HepG2 (cell line): ENCODE measurements at regions not wholly inside any gene's neighbourhood (a gene's known extent, or its start where the extent isn't known, plus 50 kb on each side); places are given as distances from the start of the nearest gene placed in this dataset.

Experiments
- ATAC-seq: fragments of 200-7000 bp; cut with Tn5 transposase; 3 replicates; pipeline ENCODE4 v1.9.1; 2020; ENCODE audit warnings: mild to moderate bottlenecking, moderate library complexity
- BruUV-seq: library from RNA; stranded (reverse); fragments of 400-500 nt; replicated peaks from 2 replicates; lab custom pipeline; 2021; lab: Mats Ljungman, UMichigan
- CTCF ChIA-PET: fragments of 300-600 bp; formaldehyde crosslinking; extraction: SDS; loops from one replicate; lab custom pipeline; 2021; ENCODE audit warnings: low total read pairs, inconsistent platforms, low intra/inter-chr PET ratio; lab: Yijun Ruan, JAX
- POLR2A ChIA-PET: fragments of 350-600 bp; sonication (Branson Sonifier 250); formaldehyde crosslinking; loops from one replicate; lab custom pipeline; 2020; ENCODE audit warnings: antibody characterized with exemption, inconsistent platforms; lab: Yijun Ruan, JAX
- DNase-seq: peaks from one replicate; pipeline ENCODE4 v3.0.0-alpha.2; 2015; ENCODE audit warnings: low spot score
- FAIRE-seq: peaks from 3 replicates; lab custom pipeline; 2011; peaks lifted over from hg19 to GRCh38; lab: Jason Lieb, UNC
- H2AFZ ChIP-seq: one replicate; pipeline ENCODE4 v1.6.1; 2011; ENCODE audit warnings: low read length, inconsistent platforms
- H3K27ac ChIP-seq: fragments of 300-600 bp; 3 replicates; pipeline ENCODE4 v1.8.0; 2011; ENCODE audit warnings: mixed run types, mild to moderate bottlenecking, mixed read lengths, low read length, inconsistent platforms; ENCODE audit not compliant: insufficient read depth; ENCODE audit errors: extremely low read length
- H3K27me3 ChIP-seq, 2 experiments: fragments of 200-600 bp in 1 of 2; 2 replicates in 1 of 2; 3 replicates in 1 of 2; pipeline versions ENCODE4 v1.6.0 to v1.8.0; 2011; ENCODE audit warnings: low read length in 2 of 2, mild to moderate bottlenecking in 2 of 2, moderate library complexity in 2 of 2, inconsistent platforms in 1 of 2; ENCODE audit not compliant: insufficient read depth in 2 of 2, control insufficient read depth in 1 of 2
- H3K36me3 ChIP-seq, 2 experiments: fragments of 200-600 bp in 1 of 2; replicated peaks in 1 of 2; 2 replicates in 1 of 2; 3 replicates in 1 of 2; pipeline versions ENCODE4 v1.5.1 to v1.8.0; 2011; ENCODE audit warnings: low read length in 2 of 2, inconsistent platforms in 1 of 2; ENCODE audit not compliant: insufficient read depth in 2 of 2, control insufficient read depth in 1 of 2
- H3K4me1 ChIP-seq: 2 replicates; pipeline ENCODE4 v1.5.1; 2012; ENCODE audit warnings: low read length, inconsistent platforms; ENCODE audit not compliant: insufficient read depth
- H3K4me2 ChIP-seq: 2 replicates; pipeline ENCODE4 v1.6.0; 2011; ENCODE audit warnings: low read depth, low read length, inconsistent platforms
- H3K4me3 ChIP-seq, 3 experiments: fragments of 200-600 bp in 1 of 3; sonication (generic), shearing (Covaris generic) in 1 of 3; replicated peaks in 1 of 3; 2 replicates each; pipeline ENCODE4 v1.5.1; 2011 to 2016; ENCODE audit warnings: low read length in 3 of 3, inconsistent platforms in 2 of 3, low read depth in 2 of 3, mild to moderate bottlenecking in 2 of 3, control low read depth in 1 of 3, mixed read lengths in 1 of 3; ENCODE audit not compliant: insufficient read depth in 1 of 3
- H3K79me2 ChIP-seq: one replicate; pipeline ENCODE4 v1.6.1; 2011; ENCODE audit warnings: low read length, inconsistent platforms; ENCODE audit not compliant: insufficient read depth
- H3K9ac ChIP-seq: 2 replicates; pipeline ENCODE4 v1.6.0; 2011; ENCODE audit warnings: mild to moderate bottlenecking, low read depth, low read length, inconsistent platforms; ENCODE audit not compliant: insufficient read depth
- H3K9me3 ChIP-seq: 2 replicates; pipeline ENCODE4 v1.5.1; 2012; ENCODE audit warnings: mild to moderate bottlenecking, low read length
- H4K20me1 ChIP-seq: 2 replicates; pipeline ENCODE4 v1.6.0; 2011; ENCODE audit warnings: inconsistent platforms, mild to moderate bottlenecking, low read length, moderate library complexity; ENCODE audit not compliant: insufficient read depth
- DMAP1 ChIP-seq: IDR thresholded peaks from 2 replicates; pipeline ENCODE4 v1.6.1; 2016
- EEA1 ChIP-seq: sonication (generic); formaldehyde crosslinking; IDR thresholded peaks from 2 replicates; pipeline ENCODE4 v1.5.1; 2020; ENCODE audit warnings: mild to moderate bottlenecking, missing genetic modification reagents, borderline replicate concordance
- HNRNPUL1 ChIP-seq: fragments of 200-400 bp; formaldehyde crosslinking; IDR thresholded peaks from 2 replicates; pipeline ENCODE4 v1.6.1; 2017; ENCODE audit warnings: low read depth, mild to moderate bottlenecking, low read length, moderate library complexity
- HOXA5 ChIP-seq: sonication (generic); formaldehyde crosslinking; IDR thresholded peaks from 2 replicates; pipeline ENCODE4 v1.4.0; 2020; ENCODE audit warnings: missing genetic modification reagents
- KDM2A ChIP-seq: sonication (generic); formaldehyde crosslinking; IDR thresholded peaks from 2 replicates; pipeline ENCODE4 v1.4.0; 2020; ENCODE audit warnings: low read depth, missing genetic modification reagents, borderline replicate concordance
- KLF11 ChIP-seq: IDR thresholded peaks from 2 replicates; pipeline ENCODE4 v1.6.1; 2016; ENCODE audit warnings: missing compliant biosample characterization
- ZMYM4 ChIP-seq: sonication (generic); formaldehyde crosslinking; IDR thresholded peaks from 2 replicates; pipeline ENCODE4 v1.8.1; 2023; ENCODE audit warnings: mild to moderate bottlenecking, missing genetic modification reagents
- ZNF337 ChIP-seq: sonication (generic); formaldehyde crosslinking; IDR thresholded peaks from 2 replicates; pipeline ENCODE4 v1.5.1; 2020; ENCODE audit warnings: missing genetic modification reagents, low read depth, mild to moderate bottlenecking, borderline replicate concordance
- ZNF547 ChIP-seq: sonication (generic); formaldehyde crosslinking; IDR thresholded peaks from 2 replicates; pipeline ENCODE4 v1.5.1; 2020; ENCODE audit warnings: mild to moderate bottlenecking, missing genetic modification reagents
- ZNF775 ChIP-seq: sonication (generic); formaldehyde crosslinking; IDR thresholded peaks from 2 replicates; pipeline ENCODE4 v1.4.0; 2020; ENCODE audit warnings: missing genetic modification reagents, mild to moderate bottlenecking, moderate library complexity, borderline replicate concordance
- ZNF816 ChIP-seq: sonication (generic); formaldehyde crosslinking; IDR thresholded peaks from 2 replicates; pipeline ENCODE4 v1.8.0; 2022; ENCODE audit warnings: missing genetic modification reagents, mild to moderate bottlenecking, borderline replicate concordance
- WGBS: methylation state at CpG from one replicate; pipeline ENCODE4 v1.1.6; 2017; ENCODE audit warnings: low lambda C conversion rate; 5-methylcytosine and 5-hydroxymethylcytosine counted together
- in situ Hi-C: cut with HindIII; loops from 2 replicates; pipeline ENCODE4 v1.10.0; 2017; ENCODE audit warnings: low pct_unique_long_range_greater_than_20kb; ENCODE audit not compliant: extremely low pct_ligation_motif_present
- intact Hi-C: fragments of 100-400 bp; cut with micrococcal nuclease; formaldehyde crosslinking; loops from one replicate; pipeline ENCODE4 v1.10.0; 2022; ENCODE audit not compliant: unreplicated experiment
- TF ChIP-seq, protein P1 (sequence below): IDR thresholded peaks from 2 replicates; pipeline ENCODE4 v1.6.1; 2016; ENCODE audit warnings: control low read depth
- TF ChIP-seq, protein P2 (sequence below): sonication (generic); formaldehyde crosslinking; IDR thresholded peaks from 2 replicates; pipeline ENCODE4 v1.8.0; 2022; ENCODE audit warnings: missing genetic modification reagents, mild to moderate bottlenecking, moderate library complexity, borderline replicate concordance
- TF ChIP-seq, protein P3 (sequence below): sonication (generic); formaldehyde crosslinking; conservative IDR thresholded peaks from 2 replicates; pipeline ENCODE4 v1.4.0; 2020; ENCODE audit warnings: missing genetic modification reagents
- TF ChIP-seq, protein P4 (sequence below): sonication (generic); formaldehyde crosslinking; IDR thresholded peaks from 2 replicates; pipeline ENCODE4 v1.4.0; 2020; ENCODE audit warnings: mild to moderate bottlenecking, missing genetic modification reagents
- TF ChIP-seq, protein P5 (sequence below): sonication (generic); formaldehyde crosslinking; IDR thresholded peaks from 2 replicates; pipeline ENCODE4 v1.4.0; 2020; ENCODE audit warnings: missing genetic modification reagents

DNA sequence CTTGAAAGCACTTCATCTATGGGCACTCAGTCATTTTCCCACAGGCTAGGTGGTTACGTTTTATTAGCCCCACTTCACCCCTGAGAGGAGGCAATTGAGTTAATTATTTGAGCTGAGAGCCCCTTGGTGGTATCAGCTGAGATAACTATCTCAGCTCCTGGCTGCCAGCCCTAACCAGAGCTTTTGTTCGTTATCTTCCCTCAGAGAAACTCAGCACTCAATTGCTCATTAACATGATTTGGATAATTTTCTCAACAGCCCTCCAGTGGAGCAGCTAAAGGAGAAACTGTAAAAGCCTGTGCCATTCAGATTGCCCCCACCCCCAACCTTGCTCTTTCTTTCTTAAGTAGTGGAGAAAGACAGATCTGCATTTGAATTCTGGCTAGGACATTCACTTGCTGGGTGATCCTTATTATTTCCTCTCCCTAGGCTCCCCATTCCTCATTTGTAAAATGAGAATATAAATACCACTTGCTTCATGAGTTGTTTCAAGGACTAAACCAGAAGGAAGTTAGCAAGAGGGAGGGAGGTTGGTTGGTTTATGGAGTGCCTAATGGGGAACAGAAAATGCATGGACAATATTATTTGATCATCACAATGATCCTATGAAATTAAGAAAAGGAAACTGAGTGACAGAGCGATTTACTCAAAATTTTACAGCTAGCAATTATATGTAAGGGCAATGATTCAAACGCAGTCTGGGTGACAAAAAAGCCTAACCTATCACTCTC lies 218.7 kb upstream of the FGGY start:
- Histone ChIP-seq H3K9ac (no peak overlapping the region), H3K27me3 (peaks cover 0 to 5% of the 10 kb centered on the region in 2 experiments; a peak in 1 of 5 replicates), H3K36me3 (no peaks in the 10 kb centered on the region), H3K4me1 (peaks cover 48% of the 10 kb centered on the region), H3K4me3 (no peak overlapping the region), H3K27ac (no peak overlapping the region), H3K4me2 (no peak overlapping the region), H3K79me2 (no peaks in the 10 kb centered on the region), H4K20me1 (no peaks in the 10 kb centered on the region), H2AFZ (no peak overlapping the region), H3K9me3 (no peaks in the 10 kb centered on the region)
- ChIA-PET POLR2A (no interaction called here), CTCF (no interaction called here)
- WGBS = 26% methylated on average over 4 of the region's 4 CpGs
- intact Hi-C loops (loop anchor here (10.0 kb wide), 1 partner anchor 217 kb away; the partner anchor contains the start of gene FGGY), in situ Hi-C loops (no loop called here)
- BruUV-seq = no TSS peak
- ATAC-seq (no peak), DNase-seq (no peak), FAIRE-seq (no peak)
- no peak for TF ChIP-seq KDM2A (CRISPR knock-in tag)
- no peak for TF ChIP-seq ZMYM4 (CRISPR knock-in tag)
- TF ChIP-seq ZNF775 (CRISPR knock-in tag) = no peak
- TF ChIP-seq, protein P1, sequence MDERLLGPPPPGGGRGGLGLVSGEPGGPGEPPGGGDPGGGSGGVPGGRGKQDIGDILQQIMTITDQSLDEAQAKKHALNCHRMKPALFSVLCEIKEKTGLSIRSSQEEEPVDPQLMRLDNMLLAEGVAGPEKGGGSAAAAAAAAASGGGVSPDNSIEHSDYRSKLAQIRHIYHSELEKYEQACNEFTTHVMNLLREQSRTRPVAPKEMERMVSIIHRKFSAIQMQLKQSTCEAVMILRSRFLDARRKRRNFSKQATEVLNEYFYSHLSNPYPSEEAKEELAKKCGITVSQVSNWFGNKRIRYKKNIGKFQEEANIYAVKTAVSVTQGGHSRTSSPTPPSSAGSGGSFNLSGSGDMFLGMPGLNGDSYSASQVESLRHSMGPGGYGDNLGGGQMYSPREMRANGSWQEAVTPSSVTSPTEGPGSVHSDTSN (CRISPR knock-in tag) = no peak
- TF ChIP-seq, protein P2, sequence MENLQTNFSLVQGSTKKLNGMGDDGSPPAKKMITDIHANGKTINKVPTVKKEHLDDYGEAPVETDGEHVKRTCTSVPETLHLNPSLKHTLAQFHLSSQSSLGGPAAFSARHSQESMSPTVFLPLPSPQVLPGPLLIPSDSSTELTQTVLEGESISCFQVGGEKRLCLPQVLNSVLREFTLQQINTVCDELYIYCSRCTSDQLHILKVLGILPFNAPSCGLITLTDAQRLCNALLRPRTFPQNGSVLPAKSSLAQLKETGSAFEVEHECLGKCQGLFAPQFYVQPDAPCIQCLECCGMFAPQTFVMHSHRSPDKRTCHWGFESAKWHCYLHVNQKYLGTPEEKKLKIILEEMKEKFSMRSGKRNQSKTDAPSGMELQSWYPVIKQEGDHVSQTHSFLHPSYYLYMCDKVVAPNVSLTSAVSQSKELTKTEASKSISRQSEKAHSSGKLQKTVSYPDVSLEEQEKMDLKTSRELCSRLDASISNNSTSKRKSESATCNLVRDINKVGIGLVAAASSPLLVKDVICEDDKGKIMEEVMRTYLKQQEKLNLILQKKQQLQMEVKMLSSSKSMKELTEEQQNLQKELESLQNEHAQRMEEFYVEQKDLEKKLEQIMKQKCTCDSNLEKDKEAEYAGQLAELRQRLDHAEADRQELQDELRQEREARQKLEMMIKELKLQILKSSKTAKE = no peak
- TF ChIP-seq, protein P3, sequence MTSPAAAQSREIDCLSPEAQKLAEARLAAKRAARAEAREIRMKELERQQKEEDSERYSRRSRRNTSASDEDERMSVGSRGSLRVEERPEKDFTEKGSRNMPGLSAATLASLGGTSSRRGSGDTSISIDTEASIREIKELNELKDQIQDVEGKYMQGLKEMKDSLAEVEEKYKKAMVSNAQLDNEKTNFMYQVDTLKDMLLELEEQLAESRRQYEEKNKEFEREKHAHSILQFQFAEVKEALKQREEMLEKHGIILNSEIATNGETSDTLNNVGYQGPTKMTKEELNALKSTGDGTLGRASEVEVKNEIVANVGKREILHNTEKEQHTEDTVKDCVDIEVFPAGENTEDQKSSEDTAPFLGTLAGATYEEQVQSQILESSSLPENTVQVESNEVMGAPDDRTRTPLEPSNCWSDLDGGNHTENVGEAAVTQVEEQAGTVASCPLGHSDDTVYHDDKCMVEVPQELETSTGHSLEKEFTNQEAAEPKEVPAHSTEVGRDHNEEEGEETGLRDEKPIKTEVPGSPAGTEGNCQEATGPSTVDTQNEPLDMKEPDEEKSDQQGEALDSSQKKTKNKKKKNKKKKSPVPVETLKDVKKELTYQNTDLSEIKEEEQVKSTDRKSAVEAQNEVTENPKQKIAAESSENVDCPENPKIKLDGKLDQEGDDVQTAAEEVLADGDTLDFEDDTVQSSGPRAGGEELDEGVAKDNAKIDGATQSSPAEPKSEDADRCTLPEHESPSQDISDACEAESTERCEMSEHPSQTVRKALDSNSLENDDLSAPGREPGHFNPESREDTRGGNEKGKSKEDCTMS (CRISPR knock-in tag) = no peak
- no peak for TF ChIP-seq ZNF337 (CRISPR knock-in tag)
- TF ChIP-seq, protein P4, sequence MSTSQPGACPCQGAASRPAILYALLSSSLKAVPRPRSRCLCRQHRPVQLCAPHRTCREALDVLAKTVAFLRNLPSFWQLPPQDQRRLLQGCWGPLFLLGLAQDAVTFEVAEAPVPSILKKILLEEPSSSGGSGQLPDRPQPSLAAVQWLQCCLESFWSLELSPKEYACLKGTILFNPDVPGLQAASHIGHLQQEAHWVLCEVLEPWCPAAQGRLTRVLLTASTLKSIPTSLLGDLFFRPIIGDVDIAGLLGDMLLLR = no peak
- TF ChIP-seq KLF11 (CRISPR knock-in tag) = no peak
- TF ChIP-seq, protein P5, sequence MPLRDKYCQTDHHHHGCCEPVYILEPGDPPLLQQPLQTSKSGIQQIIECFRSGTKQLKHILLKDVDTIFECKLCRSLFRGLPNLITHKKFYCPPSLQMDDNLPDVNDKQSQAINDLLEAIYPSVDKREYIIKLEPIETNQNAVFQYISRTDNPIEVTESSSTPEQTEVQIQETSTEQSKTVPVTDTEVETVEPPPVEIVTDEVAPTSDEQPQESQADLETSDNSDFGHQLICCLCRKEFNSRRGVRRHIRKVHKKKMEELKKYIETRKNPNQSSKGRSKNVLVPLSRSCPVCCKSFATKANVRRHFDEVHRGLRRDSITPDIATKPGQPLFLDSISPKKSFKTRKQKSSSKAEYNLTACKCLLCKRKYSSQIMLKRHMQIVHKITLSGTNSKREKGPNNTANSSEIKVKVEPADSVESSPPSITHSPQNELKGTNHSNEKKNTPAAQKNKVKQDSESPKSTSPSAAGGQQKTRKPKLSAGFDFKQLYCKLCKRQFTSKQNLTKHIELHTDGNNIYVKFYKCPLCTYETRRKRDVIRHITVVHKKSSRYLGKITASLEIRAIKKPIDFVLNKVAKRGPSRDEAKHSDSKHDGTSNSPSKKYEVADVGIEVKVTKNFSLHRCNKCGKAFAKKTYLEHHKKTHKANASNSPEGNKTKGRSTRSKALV (CRISPR knock-in tag) = no peak
- TF ChIP-seq EEA1 = no peak
- TF ChIP-seq ZNF547 (CRISPR knock-in tag) = no peak
- no peak for TF ChIP-seq DMAP1 (CRISPR knock-in tag)
- no peak for TF ChIP-seq HNRNPUL1
- TF ChIP-seq HOXA5 (CRISPR knock-in tag) = no peak
- TF ChIP-seq ZNF816 (CRISPR knock-in tag) = no peak
